Prostate gland (tissue), 2 donors: ENCODE measurements at regions not wholly inside any gene's neighbourhood (a gene's known extent, or its start where the extent isn't known, plus 50 kb on each side); places are given as distances from the start of the nearest gene placed in this dataset.

Experiments
- DNase-seq: peaks from one replicate; pipeline ENCODE4 v3.0.0-alpha.2; 2019; ENCODE audit warnings: low spot score
- H3K27ac ChIP-seq, 2 donors: fragments of 200-600 bp; sonication (generic); 2 replicates each; pipeline ENCODE4 v1.5.1; 2017 to 2019
- H3K27me3 ChIP-seq: fragments of 200-600 bp; sonication (generic); replicated peaks from 2 replicates; pipeline ENCODE4 v1.5.1; 2019; ENCODE audit not compliant: insufficient read depth
- H3K36me3 ChIP-seq, 2 donors: fragments of 200-600 bp; sonication (generic); 1 replicate in 1 of 2; 2 replicates in 1 of 2; pipeline versions ENCODE4 v1.5.1 to v1.8.1; 2017 to 2019
- H3K4me1 ChIP-seq: fragments of 200-600 bp; sonication (generic); replicated peaks from 2 replicates; pipeline ENCODE4 v1.5.1; 2019
- H3K4me3 ChIP-seq, 2 donors: fragments of 200-600 bp; sonication (generic); 2 replicates each; pipeline ENCODE4 v1.5.1; 2017 to 2019
- H3K9me3 ChIP-seq: fragments of 200-600 bp; sonication (generic); 2 replicates; pipeline ENCODE4 v1.5.1; 2017
- CTCF ChIP-seq, 4 experiments: fragments of 200-600 bp in 2 of 4; fragments of 450-650 bp in 2 of 4; sonication (generic) in 2 of 4; IDR thresholded peaks; 1 replicate in 3 of 4; 2 replicates in 1 of 4; pipeline ENCODE4 v1.5.1; 2016 to 2019; ENCODE audit warnings: antibody characterized with exemption in 4 of 4, mild to moderate bottlenecking in 2 of 4, moderate library complexity in 2 of 4
- POLR2A ChIP-seq: fragments of 450-650 bp; IDR thresholded peaks from one replicate; pipeline ENCODE4 v1.6.1; 2016; ENCODE audit warnings: antibody characterized with exemption, mild to moderate bottlenecking
- POLR2AphosphoS5 ChIP-seq: sonication (generic); formaldehyde crosslinking; IDR thresholded peaks from one replicate; pipeline ENCODE4 v1.6.1; 2017; ENCODE audit warnings: antibody characterized with exemption
- WGBS: methylation state at CpG from one replicate; pipeline ENCODE4 v1.1.5; 2018; 5-methylcytosine and 5-hydroxymethylcytosine counted together
- intact Hi-C: fragments of 100-400 bp; cut with DNase I; formaldehyde crosslinking; loops from one replicate; pipeline ENCODE4 v1.14.2; 2022

GRCh38 chr3:90040554-90040953 is 933.1 kb downstream of the EPHA3 start:
- Histone ChIP-seq H3K36me3 (no peaks in the 10 kb centered on the region), H3K27ac (no peak overlapping the region), H3K9me3 (no peaks in the 10 kb centered on the region), H3K4me1 (no peaks in the 10 kb centered on the region), H3K27me3 (no peaks in the 10 kb centered on the region), H3K4me3 (no peak overlapping the region)
- TF ChIP-seq POLR2AphosphoS5 (no peak), POLR2A (no peak), CTCF (IDR thresholded peaks at IDR 0.05) (no peak)
- DNase-seq: no peak
- WGBS: 43% methylated on average over 3 of the region's 3 CpGs
- intact Hi-C loops: no loop called here

- intact Hi-C loops: no loop called here
- Histone ChIP-seq H3K9me3 (no peaks in the 10 kb centered on the region), H3K4me3 (no peak overlapping the region), H3K4me1 (no peaks in the 10 kb centered on the region), H3K27ac (no peak overlapping the region), H3K36me3 (no peaks in the 10 kb centered on the region), H3K27me3 (no peaks in the 10 kb centered on the region)
- WGBS: 33% methylated on average over 2 of the region's 2 CpGs
- no peak for DNase-seq
- TF ChIP-seq POLR2AphosphoS5 (no peak), POLR2A (no peak), CTCF (IDR thresholded peaks at IDR 0.05) (no peak)
Measured at GRCh38 chr3:90041995-90042394, 934.6 kb downstream of the EPHA3 start.

GRCh38 chr3:90043287-90043686 is 935.9 kb downstream of the EPHA3 start:
- intact Hi-C loops: no loop called here
- Histone ChIP-seq H3K36me3 (no peaks in the 10 kb centered on the region), H3K27me3 (no peaks in the 10 kb centered on the region), H3K4me1 (no peaks in the 10 kb centered on the region), H3K27ac (no peak overlapping the region), H3K9me3 (no peaks in the 10 kb centered on the region), H3K4me3 (no peak overlapping the region)
- no peak for DNase-seq
- 89% methylated on average over 5 of the region's 5 CpGs for WGBS
- TF ChIP-seq POLR2AphosphoS5: no peak
- TF ChIP-seq CTCF (IDR thresholded peaks at IDR 0.05): no peak
- TF ChIP-seq POLR2A: no peak

DNA sequence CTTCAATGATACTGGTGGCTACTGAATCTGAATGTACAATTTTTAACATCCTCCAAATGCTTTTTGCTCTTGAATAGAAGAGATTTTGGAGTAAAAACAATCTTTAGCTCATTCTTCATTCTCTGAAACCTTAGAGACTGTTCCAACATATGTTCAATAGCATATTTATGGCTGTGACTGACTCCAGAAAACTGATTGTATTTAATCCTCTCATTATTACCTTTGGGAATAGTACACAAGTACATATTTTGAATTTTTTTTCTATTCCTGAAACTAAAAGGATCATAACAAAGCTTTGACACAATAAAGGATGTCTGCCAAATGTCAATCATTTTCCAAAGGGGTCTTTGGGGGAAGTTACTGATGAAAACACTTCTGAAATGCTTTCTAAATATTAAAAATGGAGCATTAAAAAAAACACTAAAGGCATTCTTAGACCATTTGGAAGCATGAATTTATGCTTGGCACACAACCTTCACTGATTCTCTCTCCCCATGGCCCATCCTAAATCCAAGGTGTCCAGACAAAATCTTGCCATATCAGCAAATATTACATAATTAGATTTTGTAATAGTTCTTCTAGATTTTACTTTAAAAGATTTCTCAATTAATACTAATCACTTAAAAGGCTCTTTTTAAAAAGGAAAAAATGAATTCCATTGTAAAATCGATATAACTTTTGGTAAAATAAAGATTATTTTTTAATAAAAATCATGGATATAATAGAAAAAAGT is 936.8 kb downstream of the EPHA3 start:
- 93% methylated on average over 1 of the region's 1 CpG for WGBS
- Histone ChIP-seq H3K36me3 (no peaks in the 10 kb centered on the region), H3K4me3 (no peak overlapping the region), H3K27ac (no peak overlapping the region), H3K9me3 (no peaks in the 10 kb centered on the region), H3K27me3 (no peaks in the 10 kb centered on the region), H3K4me1 (no peaks in the 10 kb centered on the region)
- intact Hi-C loops: no loop called here
- TF ChIP-seq POLR2AphosphoS5 (no peak), CTCF (IDR thresholded peaks at IDR 0.05) (no peak), POLR2A (no peak)
- no peak for DNase-seq

DNA sequence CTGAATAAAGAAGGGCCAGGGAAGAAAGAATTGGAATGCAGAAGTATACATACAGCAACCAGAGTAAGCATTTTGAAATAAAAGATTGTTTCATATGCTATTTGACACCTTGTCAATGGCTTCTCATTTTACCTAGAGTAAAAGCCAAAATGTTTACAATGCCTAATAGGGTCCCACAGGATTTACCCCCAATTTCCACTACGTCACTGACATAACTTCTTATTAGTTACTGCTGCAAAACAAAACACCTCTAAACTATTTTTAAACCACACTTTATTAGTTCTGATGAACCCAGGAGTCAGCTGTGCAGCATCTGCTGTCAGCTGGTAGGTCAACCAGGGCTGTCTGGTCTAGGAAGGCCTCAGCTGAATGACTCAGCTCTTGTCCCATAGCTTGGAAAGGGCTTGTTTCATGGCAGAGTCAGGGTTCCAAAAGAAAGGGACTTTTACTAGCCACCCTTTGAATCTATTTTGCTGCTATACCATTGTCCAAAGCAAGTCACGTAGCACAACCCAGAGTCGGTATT is 945.1 kb downstream of the EPHA3 start:
- WGBS: 86% methylated on average over 3 of the region's 3 CpGs
- no peaks in the 10 kb centered on the region for H3K27me3 ChIP-seq
- intact Hi-C loops: no loop called here
- no peaks in the 10 kb centered on the region for H3K36me3 ChIP-seq
- H3K27ac ChIP-seq: no peak overlapping the region
- no peak for DNase-seq
- no peak overlapping the region for H3K4me3 ChIP-seq
- no peak for TF ChIP-seq CTCF (IDR thresholded peaks at IDR 0.05)
- no peak for TF ChIP-seq POLR2AphosphoS5
- TF ChIP-seq POLR2A: no peak
- no peaks in the 10 kb centered on the region for H3K9me3 ChIP-seq
- H3K4me1 ChIP-seq: no peaks in the 10 kb centered on the region
